Activated T-cell treated with anti-CD3 and anti-CD28 coated beads, Interleukin-2, amount 50 U/mL, for 4 hours (primary cell): ENCODE measurements at regions not wholly inside any gene's neighbourhood (a gene's known extent, or its start where the extent isn't known, plus 50 kb on each side); places are given as distances from the start of the nearest gene placed in this dataset.
"Not testable (repeated sequence)": the region's sequence is repeated elsewhere in the genome, so short reads cannot be mapped to it uniquely, and the experiment has no call there.

Source experiments
- ATAC-seq, 2 donors: fragments of 200-7000 bp; cut with Tn5 transposase; one replicate each; pipeline ENCODE4 v1.10.0; 2021
- DNase-seq: peaks from one replicate; pipeline ENCODE4 v3.0.0-alpha.2; 2020
- H3K27me3 Mint-ChIP-seq: one replicate; pipeline ENCODE4 v1.8.0; 2021; ENCODE audit warnings: low read depth, mixed read lengths
- H3K36me3 Mint-ChIP-seq: one replicate; pipeline ENCODE4 v1.8.0; 2022; ENCODE audit warnings: mixed read lengths; ENCODE audit not compliant: insufficient read depth
- H3K4me1 Mint-ChIP-seq: one replicate; pipeline ENCODE4 v1.8.0; 2021; ENCODE audit warnings: low read depth, mixed read lengths
- H3K4me3 Mint-ChIP-seq: one replicate; pipeline ENCODE4 v1.8.0; 2021; ENCODE audit warnings: mild to moderate bottlenecking, moderate library complexity, mixed read lengths
- H3K9me3 Mint-ChIP-seq: one replicate; pipeline ENCODE4 v1.8.0; 2021; ENCODE audit warnings: mixed read lengths

- peaks cover 2% of the 10 kb centered on the region for H3K27me3 Mint-ChIP-seq
- no peaks in the 10 kb centered on the region for H3K4me1 Mint-ChIP-seq
- ATAC-seq (no peak), DNase-seq (no peak)
- no peak overlapping the region for H3K4me3 Mint-ChIP-seq
- no peaks in the 10 kb centered on the region for H3K36me3 Mint-ChIP-seq
- H3K9me3 Mint-ChIP-seq: no peaks in the 10 kb centered on the region
Observed at GRCh38 chr6:8301502-8301901, 133.8 kb downstream of the SLC35B3 start.

GRCh38 chr6:8299034-8299433 is 136.3 kb downstream of the SLC35B3 start:
- Mint-ChIP-seq H3K9me3 (no peaks in the 10 kb centered on the region), H3K36me3 (no peaks in the 10 kb centered on the region), H3K27me3 (peaks cover 2% of the 10 kb centered on the region), H3K4me1 (no peaks in the 10 kb centered on the region), H3K4me3 (no peak overlapping the region)
- ATAC-seq (no peak), DNase-seq (no peak)

- not testable (repeated sequence) for DNase-seq, ATAC-seq, H3K36me3 Mint-ChIP-seq, H3K4me1 Mint-ChIP-seq, H3K4me3 Mint-ChIP-seq, H3K9me3 Mint-ChIP-seq, H3K27me3 Mint-ChIP-seq
Observed at GRCh38 chr6:8282946-8283345, 152.4 kb downstream of the SLC35B3 start.

GRCh38 chr6:8282380-8282779 is 153.0 kb downstream of the SLC35B3 start:
- Mint-ChIP-seq H3K4me3 (no peak overlapping the region), H3K27me3 (no peaks in the 10 kb centered on the region), H3K4me1 (peaks cover 4% of the 10 kb centered on the region), H3K36me3 (no peaks in the 10 kb centered on the region), H3K9me3 (no peaks in the 10 kb centered on the region)
- DNase-seq (no peak), ATAC-seq (no peak)

GRCh38 chr6:8279041-8279805 is 156.1 kb downstream of the SLC35B3 start:
- peaks cover 4% of the 10 kb centered on the region for H3K4me1 Mint-ChIP-seq
- H3K9me3 Mint-ChIP-seq: no peaks in the 10 kb centered on the region
- DNase-seq (no peak), ATAC-seq (no peak)
- no peaks in the 10 kb centered on the region for H3K27me3 Mint-ChIP-seq
- H3K4me3 Mint-ChIP-seq: no peak overlapping the region
- no peaks in the 10 kb centered on the region for H3K36me3 Mint-ChIP-seq

- Mint-ChIP-seq H3K36me3 (no peaks in the 10 kb centered on the region), H3K9me3 (no peaks in the 10 kb centered on the region)
Observed at GRCh38 chr6:8278562-8278961, 156.8 kb downstream of the SLC35B3 start.

GRCh38 chr6:8277769-8278168 is 157.6 kb downstream of the SLC35B3 start:
- Mint-ChIP-seq H3K9me3 (no peaks in the 10 kb centered on the region), H3K27me3 (no peaks in the 10 kb centered on the region), H3K4me1 (peaks cover 4% of the 10 kb centered on the region), H3K36me3 (no peaks in the 10 kb centered on the region), H3K4me3 (no peak overlapping the region)
- ATAC-seq (no peak), DNase-seq (no peak)

More at GRCh38 chr6:8278562-8278961, 156.8 kb downstream of the SLC35B3 start:
- Mint-ChIP-seq H3K4me1 (peaks cover 4% of the 10 kb centered on the region), H3K27me3 (no peaks in the 10 kb centered on the region), H3K4me3 (no peak overlapping the region)
- no peak for ATAC-seq
- DNase-seq: no peak

- Mint-ChIP-seq H3K36me3 (no peaks in the 10 kb centered on the region), H3K9me3 (no peaks in the 10 kb centered on the region), H3K4me3 (no peak overlapping the region), H3K27me3 (no peaks in the 10 kb centered on the region), H3K4me1 (peaks cover 4% of the 10 kb centered on the region)
- no peak for ATAC-seq
- no peak for DNase-seq
Observed at GRCh38 chr6:8276148-8276547, 159.2 kb downstream of the SLC35B3 start.

- Mint-ChIP-seq H3K36me3 (no peaks in the 10 kb centered on the region), H3K4me1 (peaks cover 4% of the 10 kb centered on the region), H3K9me3 (no peaks in the 10 kb centered on the region), H3K27me3 (no peaks in the 10 kb centered on the region), H3K4me3 (no peak overlapping the region)
- DNase-seq (no peak), ATAC-seq (no peak)
Observed at GRCh38 chr6:8275667-8276066, 159.7 kb downstream of the SLC35B3 start.

GRCh38 chr6:8274226-8274625 is 161.1 kb downstream of the SLC35B3 start:
- Mint-ChIP-seq H3K9me3 (no peaks in the 10 kb centered on the region), H3K4me1 (peaks cover 4% of the 10 kb centered on the region), H3K27me3 (peaks cover 6% of the 10 kb centered on the region), H3K36me3 (no peaks in the 10 kb centered on the region), H3K4me3 (no peak overlapping the region)
- DNase-seq: no peak
- no peak for ATAC-seq

- DNase-seq (no peak), ATAC-seq (no peak)
- no peaks in the 10 kb centered on the region for H3K9me3 Mint-ChIP-seq
- H3K36me3 Mint-ChIP-seq: no peaks in the 10 kb centered on the region
- H3K4me3 Mint-ChIP-seq: no peak overlapping the region
- peaks cover 10% of the 10 kb centered on the region for H3K27me3 Mint-ChIP-seq
- H3K4me1 Mint-ChIP-seq: no peaks in the 10 kb centered on the region
Observed at GRCh38 chr6:8269872-8270454, 165.4 kb downstream of the SLC35B3 start.

GRCh38 chr6:8269094-8269493 is 166.3 kb downstream of the SLC35B3 start:
- no peaks in the 10 kb centered on the region for H3K4me1 Mint-ChIP-seq
- no peak for ATAC-seq
- H3K4me3 Mint-ChIP-seq: no peak overlapping the region
- no peaks in the 10 kb centered on the region for H3K9me3 Mint-ChIP-seq
- H3K27me3 Mint-ChIP-seq: peaks cover 10% of the 10 kb centered on the region
- DNase-seq: no peak
- H3K36me3 Mint-ChIP-seq: no peaks in the 10 kb centered on the region

GRCh38 chr6:8268606-8269005 is 166.3 kb upstream of the EEF1E1 start:
- Mint-ChIP-seq H3K9me3 (no peaks in the 10 kb centered on the region), H3K4me3 (no peak overlapping the region), H3K4me1 (no peaks in the 10 kb centered on the region), H3K27me3 (peaks cover 10% of the 10 kb centered on the region), H3K36me3 (no peaks in the 10 kb centered on the region)
- no peak for ATAC-seq
- DNase-seq: no peak

GRCh38 chr6:8268156-8268555 is 165.8 kb upstream of the EEF1E1 start:
- Mint-ChIP-seq H3K36me3 (no peaks in the 10 kb centered on the region), H3K4me3 (no peak overlapping the region), H3K27me3 (peaks cover 10% of the 10 kb centered on the region), H3K4me1 (no peaks in the 10 kb centered on the region), H3K9me3 (no peaks in the 10 kb centered on the region)
- ATAC-seq (no peak), DNase-seq (no peak)

GRCh38 chr6:8260610-8261009 is 158.3 kb upstream of the EEF1E1 start:
- Mint-ChIP-seq H3K4me3 (no peak overlapping the region), H3K27me3 (peaks cover 1% of the 10 kb centered on the region), H3K9me3 (peaks cover 3% of the 10 kb centered on the region), H3K36me3 (no peaks in the 10 kb centered on the region), H3K4me1 (no peaks in the 10 kb centered on the region)
- ATAC-seq (no peak), DNase-seq (no peak)
